CD1c-positive myeloid dendritic cell (primary cell): ENCODE measurements at regions not wholly inside any gene's neighbourhood (a gene's known extent, or its start where the extent isn't known, plus 50 kb on each side); places are given as distances from the start of the nearest gene placed in this dataset.
"Not testable (repeated sequence)": the region's sequence is repeated elsewhere in the genome, so short reads cannot be mapped to it uniquely, and the experiment has no call there.

Source experiments
- DNase-seq: peaks from one replicate; pipeline ENCODE4 v3.0.0-alpha.2; 2016; ENCODE audit errors: extremely low spot score

GRCh38 chr11:92168936-92169335, 55.7 kb upstream of the FAT3 start:
- DNase-seq, result no peak

- no peak for DNase-seq
Observed at GRCh38 chr11:92167571-92167970, 57.0 kb upstream of the FAT3 start.

GRCh38 chr11:92166335-92166734, 58.3 kb upstream of the FAT3 start:
- DNase-seq, result no peak

- DNase-seq, result no peak
Observed at GRCh38 chr11:92163879-92164278, 60.7 kb upstream of the FAT3 start.

GRCh38 chr11:92162776-92163175, 61.8 kb upstream of the FAT3 start:
- no peak for DNase-seq

GRCh38 chr11:92159931-92160330, 64.7 kb upstream of the FAT3 start:
- DNase-seq, result no peak

GRCh38 chr11:92157390-92157789, 67.2 kb upstream of the FAT3 start:
- DNase-seq, result not testable (repeated sequence)

- no peak for DNase-seq
Observed at GRCh38 chr11:92154611-92155010, 70.0 kb upstream of the FAT3 start.

- DNase-seq, result no peak
Observed at GRCh38 chr11:92154110-92154509, 70.5 kb upstream of the FAT3 start.

- DNase-seq, result no peak
Observed at GRCh38 chr11:92153542-92153941, 71.1 kb upstream of the FAT3 start.

GRCh38 chr11:92152245-92152644, 72.4 kb upstream of the FAT3 start:
- no peak for DNase-seq

- DNase-seq, result no peak
Observed at GRCh38 chr11:92149996-92150395, 74.6 kb upstream of the FAT3 start.

GRCh38 chr11:92141725-92142124, 82.9 kb upstream of the FAT3 start:
- DNase-seq, result no peak

GRCh38 chr11:92141159-92141558, 83.5 kb upstream of the FAT3 start:
- no peak for DNase-seq

GRCh38 chr11:92140021-92140420, 84.6 kb upstream of the FAT3 start:
- no peak for DNase-seq

- DNase-seq, result no peak
Observed at GRCh38 chr11:92138296-92138695, 86.3 kb upstream of the FAT3 start.

GRCh38 chr11:92137747-92138146, 86.9 kb upstream of the FAT3 start:
- no peak for DNase-seq

- no peak for DNase-seq
Observed at GRCh38 chr11:92136797-92137196, 87.8 kb upstream of the FAT3 start.

- DNase-seq, result no peak
Observed at GRCh38 chr11:92131289-92131865, 93.2 kb upstream of the FAT3 start.

GRCh38 chr11:92130421-92130831, 94.2 kb upstream of the FAT3 start:
- no peak for DNase-seq

- no peak for DNase-seq
Observed at GRCh38 chr11:92129811-92130210, 94.8 kb upstream of the FAT3 start.

GRCh38 chr11:92128026-92128425, 96.6 kb upstream of the FAT3 start:
- no peak for DNase-seq

- no peak for DNase-seq
Observed at GRCh38 chr11:92125321-92125720, 99.3 kb upstream of the FAT3 start.

- DNase-seq, result no peak
Observed at GRCh38 chr11:92123540-92123939, 101.1 kb upstream of the FAT3 start.
